ENCODE measurements at regions not wholly inside any gene's neighbourhood (a gene's known extent, or its start where the extent isn't known, plus 50 kb on each side); places are given as distances from the start of the nearest gene placed in this dataset.
"Not testable (repeated sequence)": the region's sequence is repeated elsewhere in the genome, so short reads cannot be mapped to it uniquely, and the experiment has no call there.

GRCh38 chr11:71743385-71743784 lies 89.6 kb upstream of the DEFB108B start:
- ATAC-seq (replicated peaks in 6 of 8); in situ Hi-C loops (cut with MboI; ENCODE audit: low pct_unique_long_range_greater_than_20kb in 2 of 9, low sequenced_read_pairs in 9 of 9, unreplicated experiment in 9 of 9); H3K4me3 ChIP-seq; H3K4me1 ChIP-seq (replicated peaks in 1 of 2); H3K27ac ChIP-seq: not testable (repeated sequence)
- 36 to 82% (median 70%) methylated on average over 3 to 4 of the region's 11 CpGs; no CpG with 5 or more reads in 7 of the 10 experiments for WGBS, 10 experiments

- H3K4me3 ChIP-seq; H3K4me1 ChIP-seq (replicated peaks in 1 of 2); ATAC-seq (replicated peaks in 6 of 8); H3K27ac ChIP-seq; in situ Hi-C loops (cut with MboI; ENCODE audit: low pct_unique_long_range_greater_than_20kb in 2 of 9, low sequenced_read_pairs in 9 of 9, unreplicated experiment in 9 of 9): not testable (repeated sequence)
- WGBS, 10 experiments = 83 to 94% (median 90%) methylated on average over 2 to 5 of the region's 11 CpGs; no CpG with 5 or more reads in 7 of the 10 experiments
Measured at GRCh38 chr11:71745656-71746055, 87.3 kb upstream of the DEFB108B start.

- no CpG with 5 or more reads among the region's 5 CpGs for WGBS, 10 experiments
- H3K4me1 ChIP-seq (replicated peaks in 1 of 2); H3K27ac ChIP-seq; ATAC-seq (replicated peaks in 6 of 8); in situ Hi-C loops (cut with MboI; ENCODE audit: low pct_unique_long_range_greater_than_20kb in 2 of 9, low sequenced_read_pairs in 9 of 9, unreplicated experiment in 9 of 9); H3K4me3 ChIP-seq: not testable (repeated sequence)
Measured at GRCh38 chr11:71746263-71746662, 86.7 kb upstream of the DEFB108B start.

GRCh38 chr11:71748965-71749620 lies 83.9 kb upstream of the DEFB108B start:
- H3K27ac ChIP-seq; in situ Hi-C loops (cut with MboI; ENCODE audit: low pct_unique_long_range_greater_than_20kb in 2 of 9, low sequenced_read_pairs in 9 of 9, unreplicated experiment in 9 of 9); H3K4me1 ChIP-seq (replicated peaks in 1 of 2); ATAC-seq (replicated peaks in 6 of 8); H3K4me3 ChIP-seq: not testable (repeated sequence)
- 0 to 80% (median 35%) methylated on average over 1 to 11 of the region's 14 CpGs; no CpG with 5 or more reads in 3 of the 10 experiments for WGBS, 10 experiments

- in situ Hi-C loops (cut with MboI; ENCODE audit: low pct_unique_long_range_greater_than_20kb in 2 of 9, low sequenced_read_pairs in 9 of 9, unreplicated experiment in 9 of 9); H3K4me1 ChIP-seq (replicated peaks in 1 of 2); ATAC-seq (replicated peaks in 6 of 8); H3K4me3 ChIP-seq; H3K27ac ChIP-seq: not testable (repeated sequence)
- WGBS, 10 experiments = 0 to 72% (median 50%) methylated on average over 3 to 5 of the region's 11 CpGs; no CpG with 5 or more reads in 7 of the 10 experiments
Measured at GRCh38 chr11:71750908-71751307, 82.1 kb upstream of the DEFB108B start.

- H3K4me3 ChIP-seq; H3K4me1 ChIP-seq (replicated peaks in 1 of 2); in situ Hi-C loops (cut with MboI; ENCODE audit: low pct_unique_long_range_greater_than_20kb in 2 of 9, low sequenced_read_pairs in 9 of 9, unreplicated experiment in 9 of 9); ATAC-seq (replicated peaks in 6 of 8); H3K27ac ChIP-seq: not testable (repeated sequence)
- WGBS, 10 experiments = 21 to 100% (median 84%) methylated on average over 2 to 8 of the region's 20 CpGs; no CpG with 5 or more reads in 1 of the 10 experiments
Measured at GRCh38 chr11:71764695-71765491, 68.1 kb upstream of the DEFB108B start.

GRCh38 chr11:71767016-71767415 lies 66.0 kb upstream of the DEFB108B start:
- H3K4me3 ChIP-seq; H3K4me1 ChIP-seq (replicated peaks in 1 of 2); H3K27ac ChIP-seq; in situ Hi-C loops (cut with MboI; ENCODE audit: low pct_unique_long_range_greater_than_20kb in 2 of 9, low sequenced_read_pairs in 9 of 9, unreplicated experiment in 9 of 9): not testable (repeated sequence)
- ATAC-seq (replicated peaks in 6 of 8) = peak in 2 of 8 experiments; percentile 70 to 76
- WGBS, 10 experiments = 0 to 100% (median 86%) methylated on average over 1 of the region's 5 CpGs; no CpG with 5 or more reads in 7 of the 10 experiments

- in situ Hi-C loops (cut with MboI; ENCODE audit: low pct_unique_long_range_greater_than_20kb in 2 of 9, low sequenced_read_pairs in 9 of 9, unreplicated experiment in 9 of 9); H3K4me1 ChIP-seq (replicated peaks in 1 of 2); H3K27ac ChIP-seq; ATAC-seq (replicated peaks in 6 of 8); H3K4me3 ChIP-seq: not testable (repeated sequence)
- 85% methylated on average over 4 of the region's 12 CpGs; no CpG with 5 or more reads in 9 of the 10 experiments for WGBS, 10 experiments
Measured at GRCh38 chr11:71772193-71772592, 60.8 kb upstream of the DEFB108B start.

GRCh38 chr11:71774603-71775222 lies 58.3 kb upstream of the DEFB108B start:
- no peaks in the 10 kb centered on the region for H3K4me1 ChIP-seq (replicated peaks in 1 of 2)
- in situ Hi-C loops (cut with MboI; ENCODE audit: low pct_unique_long_range_greater_than_20kb in 2 of 9, low sequenced_read_pairs in 9 of 9, unreplicated experiment in 9 of 9) = no loop called here
- 90 to 97% (median 96%) methylated on average over 2 to 10 of the region's 30 CpGs; no CpG with 5 or more reads in 7 of the 10 experiments for WGBS, 10 experiments
- H3K4me3 ChIP-seq = no peak overlapping the region
- H3K27ac ChIP-seq = no peak overlapping the region
- ATAC-seq (replicated peaks in 6 of 8) = no peak

GRCh38 chr11:71780116-71780515 lies 52.9 kb upstream of the DEFB108B start:
- ATAC-seq (replicated peaks in 6 of 8); H3K4me1 ChIP-seq (replicated peaks in 1 of 2); in situ Hi-C loops (cut with MboI; ENCODE audit: low pct_unique_long_range_greater_than_20kb in 2 of 9, low sequenced_read_pairs in 9 of 9, unreplicated experiment in 9 of 9); H3K4me3 ChIP-seq; H3K27ac ChIP-seq: not testable (repeated sequence)
- 40 to 83% (median 76%) methylated on average over 1 to 4 of the region's 6 CpGs; no CpG with 5 or more reads in 7 of the 10 experiments for WGBS, 10 experiments

GRCh38 chr11:71780771-71781170 lies 52.2 kb upstream of the DEFB108B start:
- H3K4me3 ChIP-seq; H3K4me1 ChIP-seq (replicated peaks in 1 of 2); in situ Hi-C loops (cut with MboI; ENCODE audit: low pct_unique_long_range_greater_than_20kb in 2 of 9, low sequenced_read_pairs in 9 of 9, unreplicated experiment in 9 of 9); H3K27ac ChIP-seq: not testable (repeated sequence)
- ATAC-seq (replicated peaks in 6 of 8) = peak in 2 of 8 experiments; percentile 21 to 31
- WGBS, 10 experiments = 13 to 83% (median 67%) methylated on average over 1 to 4 of the region's 6 CpGs; no CpG with 5 or more reads in 5 of the 10 experiments

- H3K4me3 ChIP-seq; ATAC-seq (replicated peaks in 6 of 8); in situ Hi-C loops (cut with MboI; ENCODE audit: low pct_unique_long_range_greater_than_20kb in 2 of 9, low sequenced_read_pairs in 9 of 9, unreplicated experiment in 9 of 9); H3K4me1 ChIP-seq (replicated peaks in 1 of 2); H3K27ac ChIP-seq: not testable (repeated sequence)
- 60 to 88% (median 80%) methylated on average over 1 to 4 of the region's 5 CpGs; no CpG with 5 or more reads in 5 of the 10 experiments for WGBS, 10 experiments
Measured at GRCh38 chr11:71781491-71781890, 51.5 kb upstream of the DEFB108B start.

Data from motor neuron (in vitro differentiated cells).